AG04450 (cell line): ENCODE measurements at regions not wholly inside any gene's neighbourhood (a gene's known extent, or its start where the extent isn't known, plus 50 kb on each side); places are given as distances from the start of the nearest gene placed in this dataset.

Source experiments
- CTCF ChIA-PET: fragments of 300-600, 350-600 bp; formaldehyde crosslinking; extraction: SDS; loops from one replicate; lab custom pipeline; 2022; ENCODE audit warnings: antibody characterized with exemption, inconsistent platforms; lab: Charles Lee
- POLR2A ChIA-PET: fragments of 350-600 bp; formaldehyde crosslinking; extraction: SDS; loops from one replicate; lab custom pipeline; 2021; ENCODE audit warnings: antibody characterized with exemption, inconsistent platforms; lab: Yijun Ruan, JAX
- DNase-seq: peaks from one replicate; pipeline ENCODE4 v3.0.0-alpha.2; 2011; ENCODE audit warnings: low read depth, low spot score
- H3K27ac ChIP-seq: one replicate; pipeline ENCODE4 v1.5.1; 2012; ENCODE audit warnings: low read depth, low read length, control low read depth
- H3K27me3 ChIP-seq: one replicate; pipeline ENCODE4 v1.6.0; 2012; ENCODE audit warnings: low read length; ENCODE audit not compliant: control insufficient read depth, insufficient read depth
- H3K4me3 ChIP-seq: 2 replicates; pipeline ENCODE4 v1.5.1; 2011; ENCODE audit warnings: mild to moderate bottlenecking, low read depth, low read length, control low read depth
- H3K9me3 ChIP-seq: 2 replicates; pipeline ENCODE4 v1.5.1; 2012; ENCODE audit warnings: low read length; ENCODE audit not compliant: control insufficient read depth, insufficient read depth
- TF ChIP-seq, protein P1 (sequence below): IDR thresholded peaks from 2 replicates; pipeline ENCODE4 v1.5.1; 2011; ENCODE audit warnings: low read depth, low read length, control low read depth, inconsistent platforms

DNA sequence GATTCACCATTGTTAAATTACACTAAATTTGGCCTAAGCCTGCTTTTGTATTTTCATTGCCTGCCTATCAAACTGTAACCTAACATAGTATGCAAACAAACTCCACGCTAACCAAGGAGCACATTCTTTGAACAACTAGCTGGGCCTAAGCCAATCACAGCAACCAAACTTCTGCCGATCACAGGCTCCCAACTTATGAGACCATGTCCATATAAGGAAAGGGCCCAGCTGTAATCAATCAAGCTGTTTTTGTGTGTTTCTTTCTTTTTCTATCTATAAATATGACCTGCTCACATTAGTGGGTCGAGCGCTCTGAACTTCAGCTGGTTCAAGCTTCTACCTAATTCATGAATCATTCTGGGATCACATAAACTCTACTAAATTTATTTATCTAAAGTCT lies 473.6 kb downstream of the SI start:
- Histone ChIP-seq H3K9me3 (peaks cover 7% of the 10 kb centered on the region; the same call in 1 of the 2 replicates), H3K27ac (no peak overlapping the region), H3K4me3 (no peak overlapping the region), H3K27me3 (no peaks in the 10 kb centered on the region)
- no peak for DNase-seq
- ChIA-PET POLR2A (no interaction called here), CTCF (no interaction called here)
- TF ChIP-seq, protein P1, sequence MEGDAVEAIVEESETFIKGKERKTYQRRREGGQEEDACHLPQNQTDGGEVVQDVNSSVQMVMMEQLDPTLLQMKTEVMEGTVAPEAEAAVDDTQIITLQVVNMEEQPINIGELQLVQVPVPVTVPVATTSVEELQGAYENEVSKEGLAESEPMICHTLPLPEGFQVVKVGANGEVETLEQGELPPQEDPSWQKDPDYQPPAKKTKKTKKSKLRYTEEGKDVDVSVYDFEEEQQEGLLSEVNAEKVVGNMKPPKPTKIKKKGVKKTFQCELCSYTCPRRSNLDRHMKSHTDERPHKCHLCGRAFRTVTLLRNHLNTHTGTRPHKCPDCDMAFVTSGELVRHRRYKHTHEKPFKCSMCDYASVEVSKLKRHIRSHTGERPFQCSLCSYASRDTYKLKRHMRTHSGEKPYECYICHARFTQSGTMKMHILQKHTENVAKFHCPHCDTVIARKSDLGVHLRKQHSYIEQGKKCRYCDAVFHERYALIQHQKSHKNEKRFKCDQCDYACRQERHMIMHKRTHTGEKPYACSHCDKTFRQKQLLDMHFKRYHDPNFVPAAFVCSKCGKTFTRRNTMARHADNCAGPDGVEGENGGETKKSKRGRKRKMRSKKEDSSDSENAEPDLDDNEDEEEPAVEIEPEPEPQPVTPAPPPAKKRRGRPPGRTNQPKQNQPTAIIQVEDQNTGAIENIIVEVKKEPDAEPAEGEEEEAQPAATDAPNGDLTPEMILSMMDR: no peak

DNA sequence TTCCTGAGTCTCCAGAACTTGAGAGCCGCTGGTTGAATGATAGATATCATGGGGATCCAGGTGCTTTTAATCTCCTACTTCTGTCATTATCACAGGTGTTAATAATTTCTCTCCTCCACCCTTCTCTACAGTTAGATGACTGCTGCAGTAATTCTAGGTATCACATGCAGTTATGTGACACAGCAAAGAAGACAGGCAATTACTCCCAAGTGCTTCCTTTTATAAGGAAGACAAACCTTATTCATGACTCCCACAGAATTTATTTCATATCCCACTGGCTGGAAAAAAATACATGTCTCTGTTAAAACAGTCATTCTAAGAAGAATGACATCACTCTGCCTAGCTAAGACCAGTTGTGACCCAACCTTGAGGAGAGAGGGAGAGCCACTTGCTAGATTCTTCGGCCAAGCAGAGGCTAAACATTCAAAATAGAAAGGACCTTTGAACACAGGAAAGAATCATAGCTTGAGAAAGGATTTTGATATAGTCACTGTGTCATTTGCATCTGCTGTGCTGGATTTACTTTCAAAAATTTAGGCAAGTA lies 500.6 kb downstream of the SI start:
- Histone ChIP-seq H3K27ac (no peak overlapping the region), H3K27me3 (no peaks in the 10 kb centered on the region), H3K4me3 (no peak overlapping the region), H3K9me3 (peaks cover 4% of the 10 kb centered on the region)
- POLR2A ChIA-PET: no interaction called here
- DNase-seq: no peak
- TF ChIP-seq, protein P1: no peak
- CTCF ChIA-PET: no interaction called here

DNA sequence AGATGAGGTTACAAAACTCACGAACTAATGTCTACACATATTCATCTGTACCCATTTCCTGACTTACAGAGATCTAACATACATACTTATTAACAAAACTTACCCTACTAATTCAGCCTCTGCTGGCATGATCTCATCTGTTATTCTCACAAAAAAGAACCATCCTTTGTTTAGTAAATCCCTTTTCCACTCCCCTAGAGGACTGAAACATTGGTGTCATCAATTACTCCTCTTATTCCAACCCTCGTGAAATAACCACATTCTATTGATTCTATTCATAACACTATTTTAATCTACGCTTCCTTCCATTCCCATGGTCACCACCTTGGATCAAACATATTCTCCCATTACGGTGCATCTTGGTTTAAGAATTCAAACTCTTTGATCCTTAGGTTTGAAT lies 505.9 kb downstream of the SI start:
- ChIA-PET POLR2A (no interaction called here), CTCF (no interaction called here)

DNA sequence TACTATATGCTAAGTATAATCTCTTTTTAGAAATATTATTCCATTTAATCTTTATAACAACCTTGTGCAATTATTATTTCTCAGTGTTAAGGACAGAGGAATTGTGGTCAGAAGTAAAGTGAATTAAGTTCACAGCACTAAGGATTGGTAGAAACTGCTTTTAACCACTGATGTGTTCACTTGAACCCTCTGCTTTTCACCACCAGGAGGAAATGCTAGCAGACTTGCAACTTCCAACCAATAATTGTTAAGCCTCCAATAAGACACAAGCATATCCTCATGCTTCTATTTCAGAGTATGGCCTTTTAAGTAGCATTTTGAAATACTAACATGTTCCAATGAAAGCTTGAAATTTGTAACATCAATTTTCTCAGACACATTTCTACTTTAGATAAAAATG lies 527.4 kb downstream of the SI start:
- POLR2A ChIA-PET: no interaction called here
- no peak overlapping the region for H3K27ac ChIP-seq
- H3K4me3 ChIP-seq: no peak overlapping the region
- no peaks in the 10 kb centered on the region; the same call in 1 of the 2 replicates for H3K9me3 ChIP-seq
- CTCF ChIA-PET: no interaction called here
- no peak for DNase-seq
- H3K27me3 ChIP-seq: no peaks in the 10 kb centered on the region
- TF ChIP-seq, protein P1: no peak

More for the DNA sequence above, 505.9 kb downstream of the SI start:
- H3K9me3 ChIP-seq: peaks cover 4% of the 10 kb centered on the region; the same call in 1 of the 2 replicates
- TF ChIP-seq, protein P1: no peak
- no peak overlapping the region for H3K4me3 ChIP-seq
- no peak for DNase-seq
- H3K27me3 ChIP-seq: no peaks in the 10 kb centered on the region
- no peak overlapping the region for H3K27ac ChIP-seq

DNA sequence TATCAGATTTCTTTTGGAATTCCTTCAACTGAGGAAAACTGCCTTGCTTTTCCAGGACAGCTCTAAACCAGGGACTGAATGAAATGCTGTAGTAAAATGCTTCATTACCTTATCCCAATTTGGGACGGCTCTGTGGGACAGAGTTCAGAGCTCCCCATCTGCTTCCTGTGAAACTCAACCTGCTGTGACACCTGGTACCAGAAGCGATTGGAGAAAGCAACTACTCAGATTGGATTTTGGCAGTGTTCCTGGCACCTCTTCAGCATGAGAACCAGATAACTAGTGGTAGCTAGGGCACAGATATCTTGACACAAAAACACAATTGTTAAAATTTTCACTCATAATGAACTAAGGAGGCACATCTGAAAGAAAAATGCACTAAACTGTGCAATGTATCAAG lies 539.1 kb downstream of the SI start:
- POLR2A ChIA-PET: no interaction called here
- CTCF ChIA-PET: no interaction called here

More for the DNA sequence above, 539.1 kb downstream of the SI start:
- no peak for DNase-seq
- Histone ChIP-seq H3K27me3 (no peaks in the 10 kb centered on the region), H3K4me3 (no peak overlapping the region), H3K27ac (no peak overlapping the region), H3K9me3 (peaks cover 5% of the 10 kb centered on the region; the same call in 1 of the 2 replicates)
- TF ChIP-seq, protein P1: no peak
